ENCODE measurements at regions not wholly inside any gene's neighbourhood (a gene's known extent, or its start where the extent isn't known, plus 50 kb on each side); places are given as distances from the start of the nearest gene placed in this dataset.

- H3K4me3 ChIP-seq (ENCODE audit: control insufficient read depth, low read depth, low read length): no peak overlapping the region
- TF ChIP-seq CTCF (IDR thresholded peaks at IDR 0.05; ENCODE audit: control insufficient read depth, insufficient read depth, low read depth, low read length, missing control alignments): no peak
- DNase-seq (ENCODE audit: low read depth): no peak
Observed at GRCh38 chr14:39897657-39898056, 465.4 kb upstream of the FBXO33 start.

- no peak for TF ChIP-seq CTCF (IDR thresholded peaks at IDR 0.05; ENCODE audit: control insufficient read depth, insufficient read depth, low read depth, low read length, missing control alignments)
- no peak for DNase-seq (ENCODE audit: low read depth)
- no peak overlapping the region for H3K4me3 ChIP-seq (ENCODE audit: control insufficient read depth, low read depth, low read length)
Observed at GRCh38 chr14:39890026-39890425, 457.8 kb upstream of the FBXO33 start.

- no peak for TF ChIP-seq CTCF (IDR thresholded peaks at IDR 0.05; ENCODE audit: control insufficient read depth, insufficient read depth, low read depth, low read length, missing control alignments)
- H3K4me3 ChIP-seq (ENCODE audit: control insufficient read depth, low read depth, low read length): no peak overlapping the region
- DNase-seq (ENCODE audit: low read depth): no peak
Observed at GRCh38 chr14:39884091-39884490, 451.9 kb upstream of the FBXO33 start.

GRCh38 chr14:39880965-39881364, 448.7 kb upstream of the FBXO33 start:
- DNase-seq (ENCODE audit: low read depth): no peak
- TF ChIP-seq CTCF (IDR thresholded peaks at IDR 0.05; ENCODE audit: control insufficient read depth, insufficient read depth, low read depth, low read length, missing control alignments): no peak
- H3K4me3 ChIP-seq (ENCODE audit: control insufficient read depth, low read depth, low read length): no peak overlapping the region

GRCh38 chr14:39880106-39880695, 448.0 kb upstream of the FBXO33 start:
- no peak for DNase-seq (ENCODE audit: low read depth)
- TF ChIP-seq CTCF (IDR thresholded peaks at IDR 0.05; ENCODE audit: control insufficient read depth, insufficient read depth, low read depth, low read length, missing control alignments): no peak
- no peak overlapping the region for H3K4me3 ChIP-seq (ENCODE audit: control insufficient read depth, low read depth, low read length)

- TF ChIP-seq CTCF (IDR thresholded peaks at IDR 0.05; ENCODE audit: control insufficient read depth, insufficient read depth, low read depth, low read length, missing control alignments): no peak
- no peak for DNase-seq (ENCODE audit: low read depth)
- no peak overlapping the region for H3K4me3 ChIP-seq (ENCODE audit: control insufficient read depth, low read depth, low read length)
Observed at GRCh38 chr14:39877577-39878190, 445.5 kb upstream of the FBXO33 start.

Measured in AG09309 (cell line).